OCI-LY1 (cell line): ENCODE measurements at regions not wholly inside any gene's neighbourhood (a gene's known extent, or its start where the extent isn't known, plus 50 kb on each side); places are given as distances from the start of the nearest gene placed in this dataset.

Experiments
- EZH2 ChIP-seq: fragments of 200-600 bp; sonication (generic), shearing (Covaris generic); IDR thresholded peaks from 2 replicates; pipeline ENCODE4 v1.8.0; 2017; ENCODE audit warnings: borderline replicate concordance, mixed run types, mild to moderate bottlenecking, antibody characterized with exemption, low read length, moderate library complexity, mixed read lengths
- TF ChIP-seq, protein P1 (sequence below): fragments of 200-600 bp; sonication (generic), shearing (Covaris generic); IDR thresholded peaks from 2 replicates; pipeline ENCODE4 v1.5.1; 2017; ENCODE audit warnings: mild to moderate bottlenecking, antibody characterized with exemption, low read length, moderate library complexity, mixed read lengths

DNA sequence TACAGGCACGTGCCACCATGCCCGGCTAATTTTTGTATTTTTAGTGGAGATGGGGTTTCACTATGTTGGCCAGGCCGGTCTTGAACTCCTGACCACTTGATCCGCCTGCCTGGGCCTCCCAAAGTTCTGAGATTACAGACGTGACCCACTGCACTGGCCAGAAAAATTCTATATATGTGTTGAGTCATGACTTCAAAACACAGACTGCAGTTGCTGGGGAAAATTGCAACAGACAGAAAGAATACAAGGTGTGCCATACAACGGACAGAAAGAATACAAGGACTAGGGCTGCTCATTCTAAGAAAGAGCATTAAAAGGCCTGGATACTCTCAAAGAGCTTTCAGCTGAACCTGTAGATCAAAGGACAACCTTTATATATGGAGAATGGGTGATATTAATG is 109.6 kb upstream of the ACSL4 start:
- TF ChIP-seq, protein P1, sequence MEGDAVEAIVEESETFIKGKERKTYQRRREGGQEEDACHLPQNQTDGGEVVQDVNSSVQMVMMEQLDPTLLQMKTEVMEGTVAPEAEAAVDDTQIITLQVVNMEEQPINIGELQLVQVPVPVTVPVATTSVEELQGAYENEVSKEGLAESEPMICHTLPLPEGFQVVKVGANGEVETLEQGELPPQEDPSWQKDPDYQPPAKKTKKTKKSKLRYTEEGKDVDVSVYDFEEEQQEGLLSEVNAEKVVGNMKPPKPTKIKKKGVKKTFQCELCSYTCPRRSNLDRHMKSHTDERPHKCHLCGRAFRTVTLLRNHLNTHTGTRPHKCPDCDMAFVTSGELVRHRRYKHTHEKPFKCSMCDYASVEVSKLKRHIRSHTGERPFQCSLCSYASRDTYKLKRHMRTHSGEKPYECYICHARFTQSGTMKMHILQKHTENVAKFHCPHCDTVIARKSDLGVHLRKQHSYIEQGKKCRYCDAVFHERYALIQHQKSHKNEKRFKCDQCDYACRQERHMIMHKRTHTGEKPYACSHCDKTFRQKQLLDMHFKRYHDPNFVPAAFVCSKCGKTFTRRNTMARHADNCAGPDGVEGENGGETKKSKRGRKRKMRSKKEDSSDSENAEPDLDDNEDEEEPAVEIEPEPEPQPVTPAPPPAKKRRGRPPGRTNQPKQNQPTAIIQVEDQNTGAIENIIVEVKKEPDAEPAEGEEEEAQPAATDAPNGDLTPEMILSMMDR: no peak
- no peak for TF ChIP-seq EZH2
